PC-3 (cell line): ENCODE measurements at regions not wholly inside any gene's neighbourhood (a gene's known extent, or its start where the extent isn't known, plus 50 kb on each side); places are given as distances from the start of the nearest gene placed in this dataset.

Experiments
- ATAC-seq: fragments of 200-7000 bp; cut with Tn5 transposase; 2 replicates; pipeline ENCODE4 v1.9.1; 2020; ENCODE audit warnings: mild to moderate bottlenecking, moderate library complexity
- BruUV-seq: library from RNA; stranded (reverse); fragments of 400-500 nt; replicated peaks from 2 replicates; lab custom pipeline; 2021; lab: Mats Ljungman, UMichigan
- CTCF ChIA-PET: fragments of 300-600 bp; sonication (Branson Sonifier 250); formaldehyde crosslinking; loops from one replicate; lab custom pipeline; 2022; ENCODE audit warnings: antibody characterized with exemption; lab: Charles Lee
- POLR2A ChIA-PET: fragments of 300-600 bp; sonication (Branson Sonifier 250); formaldehyde crosslinking; loops from one replicate; lab custom pipeline; 2022; ENCODE audit warnings: antibody characterized with exemption; ENCODE audit not compliant: unreplicated experiment; lab: Charles Lee
- DNase-seq: peaks from one replicate; pipeline ENCODE4 v3.0.0-alpha.2; 2015
- H2AFZ ChIP-seq: fragments of 300-600 bp; sonication (generic); 2 replicates; pipeline ENCODE4 v1.6.0; 2016; ENCODE audit warnings: antibody characterized with exemption, low read length
- H3F3A ChIP-seq: fragments of 300-600 bp; sonication (generic); one replicate; pipeline ENCODE4 v1.6.0; 2017; ENCODE audit warnings: antibody characterized with exemption, low read length, control low read depth, mild to moderate bottlenecking; ENCODE audit not compliant: unreplicated experiment
- H3K27ac ChIP-seq: fragments of 300-600 bp; sonication (generic); 2 replicates; pipeline ENCODE4 v1.5.1; 2016; ENCODE audit warnings: mild to moderate bottlenecking, low read length
- H3K27me3 ChIP-seq: fragments of 300-600 bp; sonication (generic); 2 replicates; pipeline ENCODE4 v1.6.1; 2016; ENCODE audit warnings: low read length, mixed read lengths
- H3K36me3 ChIP-seq: fragments of 300-600 bp; sonication (generic); 2 replicates; pipeline ENCODE4 v1.6.1; 2016; ENCODE audit warnings: low read depth, mixed run types, low read length, mixed read lengths
- H3K4me1 ChIP-seq: fragments of 300-600 bp; sonication (generic); 2 replicates; pipeline ENCODE4 v1.5.1; 2016; ENCODE audit warnings: low read length; ENCODE audit not compliant: insufficient read depth
- H3K4me2 ChIP-seq: fragments of 300-600 bp; sonication (generic); 2 replicates; pipeline ENCODE4 v1.6.0; 2016; ENCODE audit warnings: low read length
- H3K4me3 ChIP-seq: fragments of 300-600 bp; sonication (generic); 2 replicates; pipeline ENCODE4 v1.5.1; 2016; ENCODE audit warnings: mild to moderate bottlenecking, low read length, mixed read lengths
- H3K79me2 ChIP-seq: fragments of 300-600 bp; sonication (generic); 2 replicates; pipeline ENCODE4 v1.6.1; 2017; ENCODE audit warnings: low read length, mixed read lengths
- H3K9ac ChIP-seq: fragments of 300-600 bp; sonication (generic); 2 replicates; pipeline ENCODE4 v1.6.0; 2016; ENCODE audit warnings: mild to moderate bottlenecking, low read length
- H3K9me2 ChIP-seq: fragments of 300-600 bp; sonication (generic); replicated peaks from 2 replicates; pipeline ENCODE4 v1.6.1; 2016; ENCODE audit warnings: mixed run types, low read length, mixed read lengths
- H3K9me3 ChIP-seq: fragments of 300-600 bp; sonication (generic); 2 replicates; pipeline ENCODE4 v1.6.1; 2016; ENCODE audit warnings: low read length, mixed read lengths
- H4K20me1 ChIP-seq: fragments of 300-600 bp; sonication (generic); 2 replicates; pipeline ENCODE4 v1.6.1; 2016; ENCODE audit warnings: low read length, mixed read lengths
- EZH2 ChIP-seq: fragments of 300-600 bp; sonication (generic); IDR thresholded peaks from one replicate; pipeline ENCODE4 v1.6.1; 2017; ENCODE audit warnings: antibody characterized with exemption, mild to moderate bottlenecking, low read length; ENCODE audit not compliant: unreplicated experiment
- EZH2phosphoT487 ChIP-seq: fragments of 300-600 bp; sonication (generic); IDR thresholded peaks from 2 replicates; pipeline ENCODE4 v1.6.1; 2018; ENCODE audit warnings: mild to moderate bottlenecking, antibody characterized with exemption, low read length, borderline replicate concordance
- intact Hi-C: fragments of 100-400 bp; cut with micrococcal nuclease; formaldehyde crosslinking; loops from 2 replicates; pipeline ENCODE4 v1.9.0; 2023
- TF ChIP-seq, protein P1 (sequence below): fragments of 300-600 bp; sonication (generic); conservative IDR thresholded peaks from 2 replicates; pipeline ENCODE4 v1.5.1; 2017; ENCODE audit warnings: antibody characterized with exemption, low read depth, mild to moderate bottlenecking, low read length

DNA sequence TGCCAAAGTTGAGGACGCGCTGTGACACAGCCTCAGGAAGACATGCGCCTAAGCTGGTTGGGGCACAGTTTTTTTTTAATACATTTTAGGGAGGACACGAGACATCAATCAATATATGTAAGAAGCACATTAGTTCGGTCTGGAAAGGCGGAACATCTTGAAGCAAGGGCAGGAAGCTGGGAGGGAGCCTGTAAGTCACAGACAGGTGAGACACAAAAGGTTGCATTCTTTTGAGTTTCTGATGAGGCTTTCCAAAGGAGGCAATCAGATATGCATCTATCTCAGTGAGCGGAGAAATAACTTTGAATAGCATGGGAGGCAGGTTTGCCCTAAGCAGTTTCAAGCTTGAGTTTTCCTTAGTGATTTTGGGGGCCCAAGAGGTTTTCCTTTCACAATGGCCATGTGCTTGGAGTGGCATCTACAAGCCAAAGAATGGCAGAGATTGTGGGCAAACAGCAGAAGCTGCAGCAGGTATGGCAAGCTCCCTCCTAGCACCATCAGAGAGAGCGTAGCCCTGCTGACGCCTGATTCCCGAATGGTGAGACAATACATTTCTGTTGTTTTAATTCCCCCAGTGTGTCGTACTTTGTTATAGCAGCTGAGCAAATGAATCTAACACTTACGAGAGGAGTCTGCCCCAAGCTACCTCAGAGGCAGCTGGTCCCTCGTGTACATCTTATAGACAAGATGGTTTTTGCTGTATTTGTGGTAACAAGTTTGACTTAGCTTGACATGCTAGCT is 99.5 kb upstream of the TMTC4 start:
- Histone ChIP-seq H3K9me3 (no peaks in the 10 kb centered on the region), H3K9ac (no peak overlapping the region), H3K4me1 (no peaks in the 10 kb centered on the region), H2AFZ (no peak overlapping the region), H3F3A (no peaks in the 10 kb centered on the region), H3K27me3 (peaks cover 10% of the 10 kb centered on the region; the same call in 1 of the 2 replicates), H3K79me2 (no peaks in the 10 kb centered on the region), H3K27ac (no peak overlapping the region), H3K36me3 (no peaks in the 10 kb centered on the region), H3K4me2 (no peak overlapping the region), H3K4me3 (no peak overlapping the region), H3K9me2 (no peaks in the 10 kb centered on the region), H4K20me1 (no peaks in the 10 kb centered on the region)
- no peak for ATAC-seq
- ChIA-PET CTCF (interaction anchor here (0.5 kb wide), 1 partner anchor 605 kb away, joined by 4 read pairs; no protein-coding TSS in a partner anchor), POLR2A (no interaction called here)
- intact Hi-C loops: no loop called here
- no peak for TF ChIP-seq EZH2
- TF ChIP-seq EZH2phosphoT487: no peak
- TF ChIP-seq, protein P1, sequence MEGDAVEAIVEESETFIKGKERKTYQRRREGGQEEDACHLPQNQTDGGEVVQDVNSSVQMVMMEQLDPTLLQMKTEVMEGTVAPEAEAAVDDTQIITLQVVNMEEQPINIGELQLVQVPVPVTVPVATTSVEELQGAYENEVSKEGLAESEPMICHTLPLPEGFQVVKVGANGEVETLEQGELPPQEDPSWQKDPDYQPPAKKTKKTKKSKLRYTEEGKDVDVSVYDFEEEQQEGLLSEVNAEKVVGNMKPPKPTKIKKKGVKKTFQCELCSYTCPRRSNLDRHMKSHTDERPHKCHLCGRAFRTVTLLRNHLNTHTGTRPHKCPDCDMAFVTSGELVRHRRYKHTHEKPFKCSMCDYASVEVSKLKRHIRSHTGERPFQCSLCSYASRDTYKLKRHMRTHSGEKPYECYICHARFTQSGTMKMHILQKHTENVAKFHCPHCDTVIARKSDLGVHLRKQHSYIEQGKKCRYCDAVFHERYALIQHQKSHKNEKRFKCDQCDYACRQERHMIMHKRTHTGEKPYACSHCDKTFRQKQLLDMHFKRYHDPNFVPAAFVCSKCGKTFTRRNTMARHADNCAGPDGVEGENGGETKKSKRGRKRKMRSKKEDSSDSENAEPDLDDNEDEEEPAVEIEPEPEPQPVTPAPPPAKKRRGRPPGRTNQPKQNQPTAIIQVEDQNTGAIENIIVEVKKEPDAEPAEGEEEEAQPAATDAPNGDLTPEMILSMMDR: no peak
- DNase-seq: no peak
- BruUV-seq: no TSS peak

DNA sequence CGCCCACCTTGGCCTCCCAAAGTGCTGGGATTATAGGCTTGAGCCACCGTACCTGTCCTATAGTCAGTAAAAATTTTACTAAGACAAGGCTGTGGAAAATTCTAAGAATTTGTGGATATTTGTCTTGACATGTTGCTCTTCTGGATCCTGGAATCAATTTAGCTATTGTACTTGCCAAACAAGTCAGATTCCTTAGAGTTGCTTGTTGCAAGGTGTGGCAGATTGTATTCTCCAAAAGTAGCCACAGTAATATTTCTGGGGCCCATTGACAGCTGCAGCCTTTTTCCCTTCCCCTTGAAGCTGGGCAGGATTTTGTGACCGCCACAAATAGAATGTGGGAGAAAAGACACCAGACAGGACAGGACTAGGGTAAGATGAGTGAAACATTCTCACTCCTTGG is 98.8 kb upstream of the TMTC4 start:
- no peaks in the 10 kb centered on the region for H3K36me3 ChIP-seq
- POLR2A ChIA-PET: no interaction called here
- ATAC-seq: no peak

More for the DNA sequence above, 98.8 kb upstream of the TMTC4 start:
- H3K4me1 ChIP-seq: no peaks in the 10 kb centered on the region
- H4K20me1 ChIP-seq: no peaks in the 10 kb centered on the region
- CTCF ChIA-PET: no interaction called here
- H2AFZ ChIP-seq: no peak overlapping the region
- H3K79me2 ChIP-seq: no peaks in the 10 kb centered on the region
- BruUV-seq: no TSS peak
- TF ChIP-seq, protein P1: no peak
- TF ChIP-seq EZH2 (no peak), EZH2phosphoT487 (no peak)
- peaks cover 10% of the 10 kb centered on the region; the same call in 1 of the 2 replicates for H3K27me3 ChIP-seq
- H3K9me3 ChIP-seq: no peaks in the 10 kb centered on the region
- no peak for DNase-seq
- intact Hi-C loops: no loop called here
- no peak overlapping the region for H3K27ac ChIP-seq
- no peak overlapping the region for H3K4me2 ChIP-seq
- H3K4me3 ChIP-seq: no peak overlapping the region
- H3K9me2 ChIP-seq: no peaks in the 10 kb centered on the region
- no peak overlapping the region for H3K9ac ChIP-seq
- H3F3A ChIP-seq: no peaks in the 10 kb centered on the region
